Pancreas (tissue), 10 donors: ENCODE measurements at regions not wholly inside any gene's neighbourhood (a gene's known extent, or its start where the extent isn't known, plus 50 kb on each side); places are given as distances from the start of the nearest gene placed in this dataset.

Experiments
- ATAC-seq, 4 donors: fragments of 200-7000 bp; cut with Tn5 transposase; one replicate each; pipeline versions ENCODE4 v1.8.0 to v1.9.1; 2020; ENCODE audit warnings: mild to moderate bottlenecking in 4 of 4, moderate library complexity in 4 of 4
- DNase-seq, 6 donors: peaks; one replicate each; pipeline ENCODE4 v3.0.0-alpha.2; 2020
- FAIRE-seq: peaks from 2 replicates; lab custom pipeline; 2012; peaks lifted over from hg19 to GRCh38; lab: Jason Lieb, UNC
- H3K27ac ChIP-seq, 4 donors: fragments of 200-600 bp; sonication (generic); 1 replicate in 3 of 4; 2 replicates in 1 of 4; pipeline versions ENCODE4 v1.5.0 to v1.8.0; 2020
- H3K27me3 ChIP-seq, 4 donors: fragments of 200-600 bp; one replicate each; pipeline ENCODE4 v1.8.0; 2021
- H3K36me3 ChIP-seq, 3 donors: fragments of 200-600 bp; sonication (generic) in 1 of 3; one replicate each; pipeline versions ENCODE4 v1.5.0 to v1.8.0; 2020 to 2021
- H3K4me1 ChIP-seq, 3 donors: fragments of 200-600 bp; one replicate each; pipeline ENCODE4 v1.8.0; 2021
- H3K4me3 ChIP-seq, 4 donors: fragments of 200-600 bp; sonication (generic) in 2 of 4; one replicate each; pipeline versions ENCODE4 v1.5.0 to v1.8.0; 2020 to 2021
- H3K9me3 ChIP-seq, 4 donors: fragments of 200-600 bp; one replicate each; pipeline ENCODE4 v1.8.0; 2021
- CTCF ChIP-seq, 4 donors: fragments of 200-600 bp; sonication (generic) in 3 of 4; IDR thresholded peaks; one replicate each; pipeline versions ENCODE4 v1.5.0 to v1.8.0; 2021; ENCODE audit warnings: antibody characterized with exemption in 4 of 4
- WGBS, 2 donors: extraction: QIAGEN DNeasy Blood & Tissue Kit; methylation state at CpG; one replicate each; pipeline ENCODE4 v1.1.7; 2013; 5-methylcytosine and 5-hydroxymethylcytosine counted together
- intact Hi-C, 3 donors: fragments of 100-400 bp; cut with DNase I; formaldehyde crosslinking; loops; one replicate each; pipeline versions ENCODE4 v1.11.1 to v1.14.2; 2022
- donor health status: healthy with polysubstance abuse.
- donor health status: DM: no; HTN: no; CAD: no; lungs with moderate emphysema.
- donor health status: DM: no; HTN: no; CAD: no.
- donor health status: control.
- donor health status: control.
- donor health status: Bipolar disorder and iron deficiency.
- donor health status: DM: yes; HTN: yes; CAD: no.
- donor health status: DM: no; HTN: no; CAD: no.
- donor health status: DM: no; HTN: no; CAD: no.
- donor health status: DM: yes; HTN: yes; CAD: no.

GRCh38 chr1:118575060-118575459 lies 390.0 kb upstream of the SPAG17 start:
- FAIRE-seq: no peak
- H3K27me3 ChIP-seq: no peaks in the 10 kb centered on the region
- no peak overlapping the region for H3K27ac ChIP-seq
- ATAC-seq: no peak
- no peaks in the 10 kb centered on the region for H3K36me3 ChIP-seq
- no peaks in the 10 kb centered on the region for H3K4me1 ChIP-seq
- H3K4me3 ChIP-seq: no peak overlapping the region
- DNase-seq: no peak
- WGBS, 2 donors: 77 to 80% methylated on average over 2 of the region's 2 CpGs
- no peak for TF ChIP-seq CTCF (IDR thresholded peaks at IDR 0.05)
- intact Hi-C loops: no loop called here
- H3K9me3 ChIP-seq: no peaks in the 10 kb centered on the region

- no peaks in the 10 kb centered on the region for H3K27me3 ChIP-seq
- ATAC-seq: peak in 1 of 4 donors; percentile 76
- no peaks in the 10 kb centered on the region for H3K36me3 ChIP-seq
- FAIRE-seq: no peak
- intact Hi-C loops: no loop called here
- WGBS, 2 donors: 85 to 91% methylated on average over 2 of the region's 2 CpGs
- no peak overlapping the region for H3K4me3 ChIP-seq
- no peak overlapping the region for H3K27ac ChIP-seq
- H3K4me1 ChIP-seq: no peaks in the 10 kb centered on the region
- no peaks in the 10 kb centered on the region for H3K9me3 ChIP-seq
- TF ChIP-seq CTCF (IDR thresholded peaks at IDR 0.05): no peak
- no peak for DNase-seq
These were observed 380.1 kb upstream of the SPAG17 start for GRCh38 chr1:118564961-118565703.

GRCh38 chr1:118563981-118564951 lies 379.2 kb upstream of the SPAG17 start:
- ATAC-seq (peak in 3 of 4 donors; percentile 18 to 47 (median 38)), DNase-seq (no peak), FAIRE-seq (no peak)
- intact Hi-C loops: no loop called here
- TF ChIP-seq CTCF (IDR thresholded peaks at IDR 0.05): no peak
- no peak overlapping the region for H3K27ac ChIP-seq
- no peaks in the 10 kb centered on the region for H3K9me3 ChIP-seq
- no peak overlapping the region for H3K4me3 ChIP-seq
- no peaks in the 10 kb centered on the region for H3K27me3 ChIP-seq
- H3K4me1 ChIP-seq: no peaks in the 10 kb centered on the region
- WGBS, 2 donors: 51 to 57% methylated on average over 6 of the region's 6 CpGs
- H3K36me3 ChIP-seq: no peaks in the 10 kb centered on the region

- no peak for FAIRE-seq
- no peaks in the 10 kb centered on the region for H3K9me3 ChIP-seq
- no peak for TF ChIP-seq CTCF (IDR thresholded peaks at IDR 0.05)
- H3K27me3 ChIP-seq: no peaks in the 10 kb centered on the region
- ATAC-seq: no peak
- no peak for DNase-seq
- H3K4me3 ChIP-seq: no peak overlapping the region
- no peaks in the 10 kb centered on the region for H3K36me3 ChIP-seq
- 73 to 78% methylated on average over 3 of the region's 3 CpGs for WGBS, 2 donors
- H3K27ac ChIP-seq: no peak overlapping the region
- no peaks in the 10 kb centered on the region for H3K4me1 ChIP-seq
- intact Hi-C loops: no loop called here
These were observed 373.9 kb upstream of the SPAG17 start for GRCh38 chr1:118558933-118559332.
